CD4-positive, alpha-beta T cell (primary cell): ENCODE measurements at regions not wholly inside any gene's neighbourhood (a gene's known extent, or its start where the extent isn't known, plus 50 kb on each side); places are given as distances from the start of the nearest gene placed in this dataset.

Source experiments
- ATAC-seq: fragments of 200-7000 bp; cut with Tn5 transposase; one replicate; pipeline ENCODE4 v1.10.0; 2022; ENCODE audit warnings: mild to moderate bottlenecking; ENCODE audit not compliant: poor library complexity
- CTCF ChIA-PET: fragments of 350-600 bp; sonication (Branson Sonifier 250); formaldehyde crosslinking; loops from one replicate; lab custom pipeline; 2021; ENCODE audit warnings: antibody characterized with exemption, inconsistent platforms; lab: Charles Lee
- POLR2A ChIA-PET: fragments of 350-600 bp; sonication (Branson Sonifier 250); formaldehyde crosslinking; loops from one replicate; lab custom pipeline; 2021; ENCODE audit warnings: antibody characterized with exemption, inconsistent platforms; lab: Charles Lee
- DNase-seq, 14 experiments: peaks; one replicate each; pipeline ENCODE4 v3.0.0-alpha.2; 2013 to 2020; ENCODE audit warnings: mixed read lengths in 2 of 14
- H3K27ac ChIP-seq, 2 donors: one replicate each; pipeline versions ENCODE4 v1.5.1 to v1.7.0; 2013; ENCODE audit warnings: low read length in 2 of 2, low read depth in 1 of 2, mild to moderate bottlenecking in 1 of 2
- H3K27me3 ChIP-seq, 2 experiments: 1 replicate in 1 of 2; 2 replicates in 1 of 2; pipeline versions ENCODE4 v1.6.1 to v1.7.0; 2013; ENCODE audit warnings: low read length in 2 of 2, control low read depth in 1 of 2, mild to moderate bottlenecking in 1 of 2, moderate library complexity in 1 of 2; ENCODE audit not compliant: insufficient read depth in 2 of 2, control insufficient read depth in 1 of 2
- H3K36me3 ChIP-seq: one replicate; pipeline ENCODE4 v1.6.1; 2013; ENCODE audit warnings: low read length, control low read depth; ENCODE audit not compliant: insufficient read depth
- H3K4me1 ChIP-seq: one replicate; pipeline ENCODE4 v1.6.1; 2013; ENCODE audit warnings: low read length, control low read depth; ENCODE audit not compliant: insufficient read depth
- H3K4me3 ChIP-seq: one replicate; pipeline ENCODE4 v1.5.1; 2013; ENCODE audit warnings: mild to moderate bottlenecking, low read length, moderate library complexity
- H3K9me3 ChIP-seq, 2 experiments: 1 replicate in 1 of 2; 2 replicates in 1 of 2; pipeline versions ENCODE4 v1.6.1 to v1.7.0; 2013; ENCODE audit warnings: low read length in 2 of 2, mild to moderate bottlenecking in 2 of 2, control low read depth in 1 of 2, moderate library complexity in 1 of 2; ENCODE audit not compliant: control insufficient read depth in 1 of 2, insufficient read depth in 1 of 2
- H3K27ac Mint-ChIP-seq: one replicate; pipeline ENCODE4 v1.8.0; 2020; ENCODE audit warnings: mixed read lengths
- H3K27me3 Mint-ChIP-seq: one replicate; pipeline ENCODE4 v1.8.0; 2021; ENCODE audit warnings: mixed read lengths
- H3K36me3 Mint-ChIP-seq: one replicate; pipeline ENCODE4 v1.8.0; 2021; ENCODE audit warnings: low read depth, mixed read lengths
- H3K4me1 Mint-ChIP-seq: one replicate; pipeline ENCODE4 v1.8.0; 2021; ENCODE audit warnings: low read depth, mixed read lengths
- H3K4me3 Mint-ChIP-seq: one replicate; pipeline ENCODE4 v1.8.0; 2020; ENCODE audit warnings: mild to moderate bottlenecking, mixed read lengths
- H3K9me3 Mint-ChIP-seq: one replicate; pipeline ENCODE4 v1.8.0; 2020; ENCODE audit warnings: mixed read lengths
- intact Hi-C, 2 experiments: fragments of 100-400 bp; cut with DNase I in 1 of 2; cut with micrococcal nuclease in 1 of 2; formaldehyde crosslinking; loops; one replicate each; pipeline versions ENCODE4 v1.15.1 to v1.9.0; 2023 to 2025; cut with DNase I, micrococcal nuclease
- TF ChIP-seq, protein P1 (sequence below): fragments of 200-600 bp; IDR thresholded peaks from one replicate; pipeline ENCODE4 v1.8.0; 2022; ENCODE audit warnings: antibody characterized with exemption, mild to moderate bottlenecking

DNA sequence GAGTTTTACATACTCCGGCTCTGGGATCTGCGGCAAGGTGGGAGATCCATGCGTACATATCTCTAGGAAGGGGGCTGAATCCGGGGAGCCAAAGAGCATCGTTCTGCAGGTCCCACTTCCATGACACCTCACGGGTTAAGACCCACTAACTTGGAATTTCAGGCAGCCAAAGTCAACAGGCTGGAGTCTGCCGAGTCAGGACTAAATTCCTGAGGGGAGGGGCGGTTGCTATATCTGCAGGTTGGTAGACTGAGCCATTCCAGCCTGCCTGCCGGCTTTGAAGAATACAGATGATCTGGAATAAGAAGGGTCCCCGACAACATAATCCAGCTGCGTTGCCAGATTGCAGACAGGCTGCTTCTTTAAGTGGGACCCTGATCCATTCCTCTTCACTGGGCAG is 65.4 kb upstream of the PEX5L start:
- TF ChIP-seq, protein P1, sequence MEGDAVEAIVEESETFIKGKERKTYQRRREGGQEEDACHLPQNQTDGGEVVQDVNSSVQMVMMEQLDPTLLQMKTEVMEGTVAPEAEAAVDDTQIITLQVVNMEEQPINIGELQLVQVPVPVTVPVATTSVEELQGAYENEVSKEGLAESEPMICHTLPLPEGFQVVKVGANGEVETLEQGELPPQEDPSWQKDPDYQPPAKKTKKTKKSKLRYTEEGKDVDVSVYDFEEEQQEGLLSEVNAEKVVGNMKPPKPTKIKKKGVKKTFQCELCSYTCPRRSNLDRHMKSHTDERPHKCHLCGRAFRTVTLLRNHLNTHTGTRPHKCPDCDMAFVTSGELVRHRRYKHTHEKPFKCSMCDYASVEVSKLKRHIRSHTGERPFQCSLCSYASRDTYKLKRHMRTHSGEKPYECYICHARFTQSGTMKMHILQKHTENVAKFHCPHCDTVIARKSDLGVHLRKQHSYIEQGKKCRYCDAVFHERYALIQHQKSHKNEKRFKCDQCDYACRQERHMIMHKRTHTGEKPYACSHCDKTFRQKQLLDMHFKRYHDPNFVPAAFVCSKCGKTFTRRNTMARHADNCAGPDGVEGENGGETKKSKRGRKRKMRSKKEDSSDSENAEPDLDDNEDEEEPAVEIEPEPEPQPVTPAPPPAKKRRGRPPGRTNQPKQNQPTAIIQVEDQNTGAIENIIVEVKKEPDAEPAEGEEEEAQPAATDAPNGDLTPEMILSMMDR, result no peak
- Histone ChIP-seq H3K36me3 (no peaks in the 10 kb centered on the region), H3K27me3 (no peaks in the 10 kb centered on the region), H3K4me1 (no peaks in the 10 kb centered on the region), H3K9me3 (peaks cover 0 to 7% of the 10 kb centered on the region in 2 experiments), H3K27ac (no peak overlapping the region), H3K4me3 (no peak overlapping the region)
- Mint-ChIP-seq H3K4me3 (no peak overlapping the region), H3K27me3 (no peaks in the 10 kb centered on the region), H3K9me3 (peaks cover 3% of the 10 kb centered on the region), H3K4me1 (no peaks in the 10 kb centered on the region), H3K36me3 (no peaks in the 10 kb centered on the region), H3K27ac (no peak overlapping the region)
- ATAC-seq, result no peak
- POLR2A ChIA-PET, result no interaction called here
- intact Hi-C loops, result no loop called here
- no peak for DNase-seq
- CTCF ChIA-PET, result no interaction called here

DNA sequence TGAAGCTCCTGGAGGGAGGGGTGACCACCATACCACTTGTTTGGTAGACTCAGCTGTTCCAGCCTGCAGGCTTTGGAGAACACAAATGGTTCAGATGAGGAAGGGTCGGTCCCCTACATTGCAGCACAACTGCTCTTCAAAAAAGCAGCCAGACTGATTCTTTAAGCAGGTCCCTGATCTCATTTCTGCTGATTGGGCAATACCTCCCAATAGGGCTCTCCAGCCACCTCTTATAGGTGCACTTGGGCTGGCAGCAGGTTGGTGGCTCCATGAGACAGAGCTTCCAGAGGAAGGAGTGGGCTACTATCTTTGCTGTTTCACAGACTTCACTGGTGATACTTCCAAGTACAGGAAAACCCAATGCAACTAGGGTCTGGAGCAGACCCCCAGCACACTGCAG is 65.9 kb upstream of the PEX5L start:
- Histone ChIP-seq H3K9me3 (peaks cover 0 to 7% of the 10 kb centered on the region in 2 experiments), H3K27ac (no peak overlapping the region), H3K4me1 (no peaks in the 10 kb centered on the region), H3K4me3 (no peak overlapping the region), H3K27me3 (no peaks in the 10 kb centered on the region), H3K36me3 (no peaks in the 10 kb centered on the region)
- intact Hi-C loops, result no loop called here
- Mint-ChIP-seq H3K9me3 (peaks cover 3% of the 10 kb centered on the region), H3K27ac (no peak overlapping the region), H3K36me3 (no peaks in the 10 kb centered on the region), H3K27me3 (no peaks in the 10 kb centered on the region), H3K4me1 (no peaks in the 10 kb centered on the region), H3K4me3 (no peak overlapping the region)
- DNase-seq (no peak), ATAC-seq (no peak)
- CTCF ChIA-PET, result no interaction called here
- POLR2A ChIA-PET, result no interaction called here
- TF ChIP-seq, protein P1, result no peak

DNA sequence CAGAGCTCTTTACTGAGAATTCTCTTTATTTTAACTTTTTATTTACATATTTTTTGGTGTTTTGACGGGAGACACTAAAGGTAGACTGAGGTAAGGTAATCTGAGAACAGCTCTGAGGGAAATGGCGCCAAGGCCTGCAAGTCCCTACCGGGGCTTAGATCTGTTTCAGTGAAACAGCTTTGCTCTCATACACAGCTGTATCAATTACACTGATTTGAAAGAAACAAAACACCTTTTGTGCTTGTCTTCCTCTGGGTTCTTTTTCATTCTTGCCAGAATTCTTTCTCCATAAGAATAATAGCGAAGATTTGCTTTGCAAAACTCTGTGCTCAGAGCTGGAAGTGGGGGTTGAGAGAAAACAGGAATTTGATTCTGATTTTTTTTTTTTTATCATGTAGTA is 79.5 kb upstream of the PEX5L start:
- no peaks in the 10 kb centered on the region for H3K27me3 Mint-ChIP-seq
- Histone ChIP-seq H3K27me3 (no peaks in the 10 kb centered on the region), H3K9me3 (no peaks in the 10 kb centered on the region), H3K27ac (no peak overlapping the region), H3K4me1 (no peaks in the 10 kb centered on the region), H3K4me3 (no peak overlapping the region), H3K36me3 (no peaks in the 10 kb centered on the region)
- no peak for ATAC-seq
- no peaks in the 10 kb centered on the region for H3K36me3 Mint-ChIP-seq
- no peak overlapping the region for H3K27ac Mint-ChIP-seq
- no peaks in the 10 kb centered on the region for H3K4me1 Mint-ChIP-seq
- H3K4me3 Mint-ChIP-seq, result no peak overlapping the region
- H3K9me3 Mint-ChIP-seq, result peaks cover 4% of the 10 kb centered on the region
- intact Hi-C loops, result no loop called here
- DNase-seq, result no peak
- POLR2A ChIA-PET, result no interaction called here
- CTCF ChIA-PET, result no interaction called here
- TF ChIP-seq, protein P1, result no peak
